GM19238 (cell line): ENCODE measurements at regions not wholly inside any gene's neighbourhood (a gene's known extent, or its start where the extent isn't known, plus 50 kb on each side); places are given as distances from the start of the nearest gene placed in this dataset.
"Not testable (repeated sequence)": the region's sequence is repeated elsewhere in the genome, so short reads cannot be mapped to it uniquely, and the experiment has no call there.

Experiments
- DNase-seq: peaks from one replicate; pipeline ENCODE4 v3.0.0; 2011; ENCODE audit warnings: low spot score; ENCODE audit not compliant: insufficient read length

GRCh38 chr3:182491577-182491976 is 301.7 kb upstream of the ATP11B start:
- no peak for DNase-seq

GRCh38 chr3:182492536-182492935 is 300.8 kb upstream of the ATP11B start:
- DNase-seq = no peak

- DNase-seq = no peak
Measured at GRCh38 chr3:182500289-182500688, 293.0 kb upstream of the ATP11B start.

- DNase-seq = no peak
Measured at GRCh38 chr3:182501856-182502255, 291.4 kb upstream of the ATP11B start.

- DNase-seq = no peak
Measured at GRCh38 chr3:182503401-182503800, 289.9 kb upstream of the ATP11B start.

- DNase-seq = no peak
Measured at GRCh38 chr3:182508919-182509711, 284.2 kb upstream of the ATP11B start.

GRCh38 chr3:182509844-182510460 is 283.4 kb upstream of the ATP11B start:
- no peak for DNase-seq

GRCh38 chr3:182514236-182514964 is 278.9 kb upstream of the ATP11B start:
- DNase-seq = no peak

GRCh38 chr3:182516597-182517336 is 276.5 kb upstream of the ATP11B start:
- no peak for DNase-seq

GRCh38 chr3:182519569-182519968 is 273.7 kb upstream of the ATP11B start:
- DNase-seq = no peak

GRCh38 chr3:182521339-182521738 is 272.0 kb upstream of the ATP11B start:
- DNase-seq = no peak

GRCh38 chr3:182523424-182523823 is 269.9 kb upstream of the ATP11B start:
- DNase-seq = not testable (repeated sequence)

GRCh38 chr3:182523836-182524235 is 269.5 kb upstream of the ATP11B start:
- no peak for DNase-seq

- no peak for DNase-seq
Measured at GRCh38 chr3:182524711-182525401, 268.4 kb upstream of the ATP11B start.

- no peak for DNase-seq
Measured at GRCh38 chr3:182525766-182526374, 267.4 kb upstream of the ATP11B start.

GRCh38 chr3:182527745-182528144 is 265.6 kb upstream of the ATP11B start:
- no peak for DNase-seq

- DNase-seq = no peak
Measured at GRCh38 chr3:182530316-182530715, 263.0 kb upstream of the ATP11B start.

- no peak for DNase-seq
Measured at GRCh38 chr3:182533394-182533793, 259.9 kb upstream of the ATP11B start.

- no peak for DNase-seq
Measured at GRCh38 chr3:182544542-182544941, 248.8 kb upstream of the ATP11B start.

GRCh38 chr3:182562274-182562673 is 231.0 kb upstream of the ATP11B start:
- DNase-seq = no peak
